ENCODE measurements at regions not wholly inside any gene's neighbourhood (a gene's known extent, or its start where the extent isn't known, plus 50 kb on each side); places are given as distances from the start of the nearest gene placed in this dataset.

DNA sequence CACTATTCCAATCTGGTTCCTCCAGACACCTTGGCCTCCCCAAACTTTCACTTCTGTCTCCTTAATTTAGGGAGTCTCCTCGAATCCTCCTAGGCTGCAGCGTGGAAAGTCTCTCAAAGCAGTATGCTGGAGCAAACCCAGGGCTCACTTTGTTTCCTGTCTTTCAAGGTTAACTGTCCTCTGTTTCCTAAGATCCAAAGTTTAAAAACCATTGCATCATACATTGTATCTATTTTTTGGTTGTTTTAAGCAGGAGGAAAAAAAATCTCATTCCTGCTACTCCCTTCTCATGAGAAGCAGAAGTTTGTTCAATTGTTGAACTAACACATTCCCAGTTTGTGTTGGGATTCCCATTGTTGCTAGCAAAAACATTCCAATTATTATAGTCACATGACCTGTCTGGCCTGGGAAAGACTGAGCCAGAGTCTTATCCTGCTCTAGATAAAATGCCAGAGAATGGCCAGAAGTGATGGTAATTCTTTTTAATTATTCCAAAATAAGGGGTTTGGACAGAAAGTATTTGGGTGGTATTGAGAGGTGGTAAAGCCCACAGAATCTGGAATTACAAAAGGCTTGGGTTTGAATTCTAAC is 67.3 kb downstream of the HSPB8 start:
- no peak for DNase-seq

DNA sequence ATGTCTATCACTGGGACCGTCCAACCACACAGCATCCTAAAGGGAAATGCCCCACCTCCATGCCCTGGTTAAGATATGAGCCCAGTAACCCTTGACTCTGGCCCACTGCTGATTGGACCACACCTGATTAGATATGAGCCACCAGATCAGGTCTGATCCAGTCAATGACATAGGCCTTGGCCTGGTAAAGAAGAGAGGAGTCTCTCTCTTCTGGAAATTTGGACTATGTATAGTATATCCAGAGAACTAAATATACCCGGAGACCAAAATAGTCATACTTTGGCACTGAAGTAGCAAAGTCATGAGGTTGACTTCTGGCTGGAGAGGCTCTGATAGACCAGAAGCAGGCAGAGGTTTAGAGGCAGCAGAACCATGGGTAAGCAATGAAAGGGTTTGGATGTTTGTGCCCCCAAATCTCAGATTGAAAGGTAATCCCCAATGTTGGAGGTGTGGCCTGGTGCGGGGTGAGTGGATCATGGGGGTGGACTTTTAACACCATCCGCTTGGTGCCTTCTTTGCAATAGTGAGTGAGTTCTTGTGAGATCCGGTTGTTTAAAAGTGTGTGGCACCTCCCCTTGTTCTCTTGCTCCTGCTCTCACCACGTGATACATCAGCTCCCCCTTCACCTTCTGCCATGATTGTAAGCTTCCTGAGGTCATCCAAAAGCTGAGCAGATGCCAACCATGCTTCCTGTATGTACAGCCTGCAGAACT is 68.4 kb downstream of the HSPB8 start:
- no peak for DNase-seq

DNA sequence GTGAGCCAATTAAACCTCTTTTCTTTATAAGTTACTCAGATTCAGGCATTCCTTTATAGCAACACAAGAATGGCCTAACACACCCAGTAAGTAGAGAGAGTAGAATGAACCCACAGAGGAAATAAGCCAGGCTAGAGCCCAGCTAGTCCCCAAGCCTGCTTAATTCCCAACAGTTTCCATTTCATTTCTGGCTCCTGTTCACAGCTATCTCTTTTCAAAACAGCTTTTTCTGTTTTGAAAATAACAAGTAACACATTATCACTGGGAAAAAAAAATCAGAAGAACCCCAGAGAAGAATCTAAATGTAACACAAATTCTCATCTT is 69.0 kb downstream of the HSPB8 start:
- no peak for DNase-seq

DNA sequence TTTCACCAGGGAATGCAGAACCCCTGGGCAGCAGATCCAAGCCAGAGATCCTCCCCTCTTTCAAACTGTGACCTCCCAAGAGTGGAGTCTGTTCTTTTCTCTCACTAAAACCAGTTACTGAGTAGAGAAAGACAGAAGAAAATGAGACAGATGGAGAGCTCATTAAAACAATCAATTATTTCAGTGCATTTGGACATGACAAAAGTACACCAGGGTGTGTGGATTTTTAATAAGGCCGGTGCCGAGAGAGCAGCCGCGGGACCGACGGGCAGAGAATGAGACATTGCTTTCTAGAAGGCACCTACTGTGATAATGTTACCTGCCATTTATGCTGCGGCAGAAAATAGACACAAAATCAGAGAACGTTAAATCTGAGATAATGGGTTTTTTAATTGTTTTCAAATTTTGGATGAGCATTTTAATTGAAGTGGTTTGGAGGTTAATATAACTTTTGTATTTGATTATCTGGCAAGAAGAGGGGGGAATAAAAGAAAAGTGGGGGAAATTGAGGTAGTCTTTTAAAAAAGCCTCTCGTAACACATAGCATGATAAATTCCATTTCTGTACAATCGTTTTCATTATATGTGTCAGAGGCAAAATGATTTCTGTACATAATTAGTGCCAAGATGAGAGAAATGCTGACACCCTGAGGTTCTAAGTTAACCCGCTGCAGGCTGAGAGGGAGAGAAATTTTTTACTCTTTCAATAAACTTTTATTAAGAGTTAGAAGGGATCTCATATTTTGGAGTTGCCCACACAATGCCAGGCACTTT is 70.8 kb downstream of the HSPB8 start:
- no peak for DNase-seq

DNA sequence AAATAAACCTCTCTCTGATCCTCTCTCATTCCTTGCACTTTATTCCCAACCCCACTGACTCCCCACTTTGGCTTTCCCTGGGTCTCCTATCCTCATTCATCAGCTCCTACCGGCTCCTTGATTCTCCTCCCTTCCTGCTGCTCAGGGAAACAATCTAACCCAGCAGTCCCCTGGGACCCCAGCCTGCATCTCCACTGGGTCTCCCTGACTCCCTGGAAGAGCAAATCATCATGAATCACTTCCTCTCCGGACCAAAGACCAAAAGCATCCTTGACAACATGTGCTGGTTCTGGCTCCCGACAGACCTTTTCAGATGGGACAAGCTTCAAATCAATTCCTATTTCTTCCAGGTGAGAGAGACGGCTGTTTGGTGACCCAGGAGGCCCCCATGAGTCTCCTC is 76.6 kb downstream of the HSPB8 start:
- no peak for DNase-seq

DNA sequence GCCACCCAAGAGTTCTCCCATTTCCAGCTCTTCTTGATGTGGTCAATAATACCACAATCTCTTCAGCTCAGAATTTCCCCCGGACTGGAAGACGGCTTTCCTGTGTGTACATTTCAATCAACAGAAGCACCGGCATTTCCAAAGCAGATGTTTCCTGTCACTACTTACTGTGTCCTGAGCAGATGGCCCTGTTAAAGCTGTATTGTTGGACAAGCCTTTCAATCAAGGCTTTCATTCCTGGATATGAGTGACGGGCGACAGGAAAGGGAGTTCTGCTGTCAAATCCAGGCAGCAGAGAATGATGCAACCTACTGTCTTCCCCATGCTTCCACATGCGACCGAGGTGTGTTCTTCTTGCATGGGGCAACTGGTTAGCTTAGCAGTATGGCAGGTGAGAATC is 76.4 kb upstream of the CCDC60 start:
- peak; percentile 53 for DNase-seq

DNA sequence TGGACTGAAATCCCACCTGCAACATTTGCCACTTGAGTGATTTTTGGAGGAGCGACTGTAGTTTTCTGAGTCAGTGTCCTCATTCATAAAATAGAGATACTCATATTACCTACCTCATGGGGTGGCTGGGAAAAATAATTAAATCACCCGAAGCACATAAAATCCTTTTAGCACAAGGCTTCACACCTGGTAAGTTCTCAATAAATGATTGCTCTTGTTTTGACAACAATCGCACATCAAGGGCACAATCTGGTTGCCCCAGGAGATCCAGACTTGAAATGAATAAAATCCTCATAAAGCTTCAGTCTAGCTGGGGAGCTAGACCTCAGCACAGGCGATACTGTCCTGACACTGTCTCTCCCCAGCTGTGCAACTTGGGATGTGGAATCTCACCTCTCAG is 76.0 kb upstream of the CCDC60 start:
- no peak for DNase-seq

DNA sequence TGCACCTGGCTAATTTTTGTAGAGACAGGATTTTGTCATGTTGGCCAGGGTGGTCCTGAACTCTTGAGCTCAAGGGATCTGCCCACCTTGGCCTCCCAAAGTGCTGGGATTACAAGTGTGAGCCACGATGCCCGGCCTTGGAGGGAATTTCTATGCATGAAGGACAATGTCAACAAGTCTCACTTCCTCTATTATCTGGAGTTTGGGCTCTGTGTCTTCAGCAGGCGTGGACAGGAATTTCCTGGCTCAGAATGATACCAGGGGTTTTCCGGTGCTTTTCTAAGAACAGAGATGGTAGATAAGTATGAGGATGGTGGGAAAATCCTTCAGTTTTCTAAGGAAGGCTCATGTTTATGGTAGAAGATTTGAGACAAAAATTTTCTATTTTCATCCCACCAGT is 75.0 kb upstream of the CCDC60 start:
- DNase-seq: no peak

DNA sequence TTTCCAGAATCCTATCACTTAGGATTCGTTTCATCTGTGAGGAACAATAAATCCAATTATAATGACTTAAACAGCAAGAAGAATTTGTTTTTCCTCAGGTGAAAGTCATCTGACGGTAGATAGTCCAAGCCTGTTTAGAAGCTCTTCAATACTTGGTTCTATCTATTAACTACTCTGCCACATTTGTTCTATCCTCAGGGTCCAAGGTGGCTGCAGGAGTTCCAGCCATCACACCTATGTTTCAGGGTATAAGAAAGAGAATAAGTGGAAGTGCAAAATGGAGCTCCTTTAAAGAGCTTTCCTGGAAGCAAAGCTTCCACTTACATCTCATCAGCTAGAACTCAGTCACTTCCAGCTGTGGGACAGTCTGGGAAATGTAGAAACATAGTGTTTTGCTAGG is 72.1 kb upstream of the CCDC60 start:
- DNase-seq: no peak

DNA sequence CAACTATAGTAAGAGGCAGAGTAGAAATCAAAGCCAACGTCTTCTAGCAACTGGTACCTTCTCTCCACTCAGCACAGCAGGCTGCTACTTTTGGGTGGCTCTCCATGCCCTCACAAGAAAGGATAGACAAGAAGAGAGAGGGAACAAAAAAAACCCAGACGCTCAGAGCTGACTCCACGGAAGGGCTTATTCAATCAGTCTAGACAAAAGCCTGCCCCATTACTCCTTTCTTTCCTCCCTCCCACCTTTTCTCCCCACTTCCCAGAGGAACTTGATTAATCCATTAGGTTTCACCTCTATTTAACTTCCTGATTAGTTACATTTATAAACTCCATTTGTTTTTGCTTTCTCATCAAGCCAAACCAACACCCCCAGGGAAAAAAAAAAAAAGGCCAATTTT is 71.1 kb upstream of the CCDC60 start:
- DNase-seq: no peak

DNA sequence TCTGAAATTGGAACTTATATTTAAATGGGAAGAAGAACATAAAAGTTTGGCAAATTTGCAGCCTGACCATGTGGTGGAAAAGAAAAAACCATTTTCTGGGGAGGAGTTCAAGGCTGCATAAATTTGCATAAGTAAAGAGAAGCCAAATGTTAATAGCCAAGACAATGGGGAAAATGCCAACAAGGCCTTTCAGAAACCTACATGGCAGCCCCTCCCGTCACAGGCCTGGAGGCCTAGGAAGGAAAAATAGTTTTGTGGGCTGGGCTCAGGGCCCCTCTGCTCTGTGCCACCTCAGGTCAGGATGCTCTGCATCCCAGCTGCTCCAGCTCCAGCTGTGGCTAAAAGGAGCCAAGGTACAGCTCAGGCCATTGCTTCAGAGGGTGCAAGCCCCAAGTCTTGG is 67.6 kb upstream of the CCDC60 start:
- DNase-seq: no peak

DNA sequence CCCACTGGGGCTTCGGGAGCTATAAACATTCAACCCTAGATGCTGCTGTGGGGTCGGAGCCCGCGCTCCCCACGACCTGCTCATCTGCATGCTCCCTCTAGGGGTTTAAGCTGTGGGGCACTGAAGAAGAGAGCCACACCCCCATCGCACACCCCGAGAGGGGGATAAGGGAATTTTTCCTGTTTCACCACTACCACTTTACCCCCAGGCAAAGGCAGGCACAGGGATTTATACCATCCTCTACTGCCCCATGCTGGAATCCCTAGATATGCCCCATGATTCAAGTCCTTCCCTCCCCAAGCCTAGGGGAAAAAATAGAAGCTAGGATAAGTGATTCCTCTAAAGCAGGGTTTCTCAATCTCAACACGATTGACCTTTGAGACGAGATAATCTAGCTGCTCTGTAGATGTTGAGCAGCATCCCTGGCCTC is 59.9 kb upstream of the CCDC60 start:
- DNase-seq: no peak

DNA sequence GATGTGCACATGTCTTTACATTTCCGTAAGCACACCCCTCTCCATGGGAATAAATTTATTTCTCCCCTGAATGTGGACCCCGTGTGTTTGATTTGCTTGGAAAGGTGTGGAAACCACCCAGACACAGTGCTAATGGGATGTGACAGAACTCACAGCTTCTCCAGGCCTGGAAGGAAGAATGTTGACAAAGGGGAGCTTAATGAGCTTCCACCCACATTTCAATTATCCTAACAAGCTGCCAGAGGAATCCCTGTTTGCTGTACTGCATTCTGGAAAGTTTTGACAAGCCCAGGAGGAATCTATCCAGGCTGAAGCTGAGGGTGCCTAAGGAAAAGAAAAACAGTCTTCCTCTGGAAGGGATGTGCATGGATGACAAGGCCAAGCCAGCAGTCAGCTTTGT is 51.2 kb upstream of the CCDC60 start:
- DNase-seq: no peak

All from dermis blood vessel endothelial cell (primary cell).